Ishikawa (cell line): ENCODE measurements at regions not wholly inside any gene's neighbourhood (a gene's known extent, or its start where the extent isn't known, plus 50 kb on each side); places are given as distances from the start of the nearest gene placed in this dataset.

Experiments
- CREB1 ChIP-seq: IDR thresholded peaks from 2 replicates; pipeline ENCODE4 v1.6.1; 2012; ENCODE audit warnings: low read depth
- NFIC ChIP-seq: IDR thresholded peaks from 2 replicates; pipeline ENCODE4 v1.6.1; 2012
- TAF1 ChIP-seq: IDR thresholded peaks from 2 replicates; pipeline ENCODE4 v1.6.1; 2012; ENCODE audit warnings: low read depth, mild to moderate bottlenecking
- TCF12 ChIP-seq: IDR thresholded peaks from 2 replicates; pipeline ENCODE4 v1.6.1; 2012; ENCODE audit warnings: low read depth
- YY1 ChIP-seq: IDR thresholded peaks from 2 replicates; pipeline ENCODE4 v1.6.1; 2012; ENCODE audit warnings: low read depth
- TF ChIP-seq, protein P1 (sequence below): IDR thresholded peaks from 2 replicates; pipeline ENCODE4 v1.6.1; 2012; ENCODE audit warnings: low read depth, mild to moderate bottlenecking
- TF ChIP-seq, protein P2 (sequence below): IDR thresholded peaks from 2 replicates; pipeline ENCODE4 v1.6.1; 2012

DNA sequence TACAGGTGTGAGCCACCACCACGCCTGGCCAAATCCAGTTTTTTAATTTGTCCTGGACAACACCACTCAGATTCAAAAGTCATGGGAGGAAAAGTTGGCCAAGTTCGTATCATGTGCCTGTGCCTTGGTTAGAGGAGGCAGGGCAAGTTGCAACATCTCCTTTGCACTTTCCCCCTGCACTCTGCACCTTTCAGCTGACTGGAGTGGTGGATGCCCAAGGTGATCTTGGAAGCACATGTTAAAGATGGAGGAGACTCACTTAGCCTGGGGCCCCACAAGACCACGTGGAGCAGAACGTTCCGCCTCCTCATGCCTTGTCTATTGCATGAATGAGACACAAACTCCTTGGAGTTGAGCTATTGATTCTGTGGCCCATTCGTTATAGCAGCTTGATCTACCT, 82.1 kb upstream of the FZD10 start:
- TF ChIP-seq YY1 = no peak
- TF ChIP-seq, protein P1, sequence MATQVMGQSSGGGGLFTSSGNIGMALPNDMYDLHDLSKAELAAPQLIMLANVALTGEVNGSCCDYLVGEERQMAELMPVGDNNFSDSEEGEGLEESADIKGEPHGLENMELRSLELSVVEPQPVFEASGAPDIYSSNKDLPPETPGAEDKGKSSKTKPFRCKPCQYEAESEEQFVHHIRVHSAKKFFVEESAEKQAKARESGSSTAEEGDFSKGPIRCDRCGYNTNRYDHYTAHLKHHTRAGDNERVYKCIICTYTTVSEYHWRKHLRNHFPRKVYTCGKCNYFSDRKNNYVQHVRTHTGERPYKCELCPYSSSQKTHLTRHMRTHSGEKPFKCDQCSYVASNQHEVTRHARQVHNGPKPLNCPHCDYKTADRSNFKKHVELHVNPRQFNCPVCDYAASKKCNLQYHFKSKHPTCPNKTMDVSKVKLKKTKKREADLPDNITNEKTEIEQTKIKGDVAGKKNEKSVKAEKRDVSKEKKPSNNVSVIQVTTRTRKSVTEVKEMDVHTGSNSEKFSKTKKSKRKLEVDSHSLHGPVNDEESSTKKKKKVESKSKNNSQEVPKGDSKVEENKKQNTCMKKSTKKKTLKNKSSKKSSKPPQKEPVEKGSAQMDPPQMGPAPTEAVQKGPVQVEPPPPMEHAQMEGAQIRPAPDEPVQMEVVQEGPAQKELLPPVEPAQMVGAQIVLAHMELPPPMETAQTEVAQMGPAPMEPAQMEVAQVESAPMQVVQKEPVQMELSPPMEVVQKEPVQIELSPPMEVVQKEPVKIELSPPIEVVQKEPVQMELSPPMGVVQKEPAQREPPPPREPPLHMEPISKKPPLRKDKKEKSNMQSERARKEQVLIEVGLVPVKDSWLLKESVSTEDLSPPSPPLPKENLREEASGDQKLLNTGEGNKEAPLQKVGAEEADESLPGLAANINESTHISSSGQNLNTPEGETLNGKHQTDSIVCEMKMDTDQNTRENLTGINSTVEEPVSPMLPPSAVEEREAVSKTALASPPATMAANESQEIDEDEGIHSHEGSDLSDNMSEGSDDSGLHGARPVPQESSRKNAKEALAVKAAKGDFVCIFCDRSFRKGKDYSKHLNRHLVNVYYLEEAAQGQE = no peak
- TF ChIP-seq, protein P2, sequence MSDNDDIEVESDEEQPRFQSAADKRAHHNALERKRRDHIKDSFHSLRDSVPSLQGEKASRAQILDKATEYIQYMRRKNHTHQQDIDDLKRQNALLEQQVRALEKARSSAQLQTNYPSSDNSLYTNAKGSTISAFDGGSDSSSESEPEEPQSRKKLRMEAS = no peak
- no peak for TF ChIP-seq TAF1
- TF ChIP-seq NFIC = no peak
- TF ChIP-seq TCF12 = no peak
- no peak for TF ChIP-seq CREB1
